ENCODE measurements at regions not wholly inside any gene's neighbourhood (a gene's known extent, or its start where the extent isn't known, plus 50 kb on each side); places are given as distances from the start of the nearest gene placed in this dataset.

DNA sequence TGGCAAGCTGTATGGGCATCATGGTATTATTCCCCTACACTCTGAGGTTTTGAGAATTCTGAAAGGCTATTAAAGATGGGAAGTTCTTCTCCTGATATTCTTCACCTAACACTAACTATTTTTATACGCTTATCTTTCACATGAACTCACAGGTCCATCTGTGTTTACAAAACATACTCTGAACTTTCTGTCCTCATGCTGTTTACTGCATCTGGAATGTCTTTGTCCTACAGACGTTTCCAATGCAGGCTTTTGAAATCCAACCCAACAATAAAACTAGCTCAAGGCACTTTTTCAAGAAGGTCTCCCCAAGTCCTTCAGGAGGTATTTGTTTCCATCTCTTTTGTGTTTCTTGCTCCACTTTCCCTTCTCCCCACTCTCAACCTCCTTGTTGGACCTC lies 60.5 kb upstream of the MLIP start:
- in situ Hi-C loops (cut with HindIII; ENCODE audit: low pct_ligation_motif_present, low sequenced_read_pairs) = no loop called here
- TF ChIP-seq, protein P1, sequence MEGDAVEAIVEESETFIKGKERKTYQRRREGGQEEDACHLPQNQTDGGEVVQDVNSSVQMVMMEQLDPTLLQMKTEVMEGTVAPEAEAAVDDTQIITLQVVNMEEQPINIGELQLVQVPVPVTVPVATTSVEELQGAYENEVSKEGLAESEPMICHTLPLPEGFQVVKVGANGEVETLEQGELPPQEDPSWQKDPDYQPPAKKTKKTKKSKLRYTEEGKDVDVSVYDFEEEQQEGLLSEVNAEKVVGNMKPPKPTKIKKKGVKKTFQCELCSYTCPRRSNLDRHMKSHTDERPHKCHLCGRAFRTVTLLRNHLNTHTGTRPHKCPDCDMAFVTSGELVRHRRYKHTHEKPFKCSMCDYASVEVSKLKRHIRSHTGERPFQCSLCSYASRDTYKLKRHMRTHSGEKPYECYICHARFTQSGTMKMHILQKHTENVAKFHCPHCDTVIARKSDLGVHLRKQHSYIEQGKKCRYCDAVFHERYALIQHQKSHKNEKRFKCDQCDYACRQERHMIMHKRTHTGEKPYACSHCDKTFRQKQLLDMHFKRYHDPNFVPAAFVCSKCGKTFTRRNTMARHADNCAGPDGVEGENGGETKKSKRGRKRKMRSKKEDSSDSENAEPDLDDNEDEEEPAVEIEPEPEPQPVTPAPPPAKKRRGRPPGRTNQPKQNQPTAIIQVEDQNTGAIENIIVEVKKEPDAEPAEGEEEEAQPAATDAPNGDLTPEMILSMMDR (IDR thresholded peaks at IDR 0.05; ENCODE audit: low read depth, low read length, missing control alignments) = no peak
- H3K27ac ChIP-seq = no peak overlapping the region
- H3K36me3 ChIP-seq (replicated peaks) = no peaks in the 10 kb centered on the region
- DNase-seq = no peak
- H3K27me3 ChIP-seq (replicated peaks) = no peaks in the 10 kb centered on the region
- no peak overlapping the region for H3K4me3 ChIP-seq (ENCODE audit: low read depth, low read length)

DNA sequence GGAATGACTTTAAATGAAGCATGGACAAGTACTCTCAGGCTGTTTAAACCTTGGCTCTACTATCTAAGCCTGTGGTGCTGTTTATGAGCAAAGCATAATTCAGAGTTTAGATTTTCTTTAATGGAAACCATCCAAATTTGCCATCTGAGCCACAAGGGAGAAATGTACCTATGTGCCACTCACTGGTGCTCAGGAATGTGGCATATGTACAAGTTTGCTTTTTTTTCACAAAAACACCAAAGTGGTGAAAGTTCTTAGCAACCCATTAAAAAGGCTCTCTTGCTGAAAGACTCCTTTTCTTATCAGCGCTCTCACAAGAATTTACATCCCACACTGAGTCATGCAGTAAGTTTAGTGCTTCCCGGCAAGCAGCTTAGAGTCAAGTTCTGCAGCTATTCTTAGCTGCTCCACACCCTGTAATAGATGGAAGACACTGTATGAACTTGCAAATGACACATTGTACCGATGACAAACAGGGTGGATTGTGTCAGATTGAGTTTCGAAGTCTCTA lies 57.3 kb upstream of the MLIP start:
- Histone ChIP-seq H3K27ac (peak overlapping the region; percentile 46), H3K4me3 (ENCODE audit: low read depth, low read length) (no peak overlapping the region), H3K36me3 (replicated peaks) (no peaks in the 10 kb centered on the region), H3K27me3 (replicated peaks) (no peaks in the 10 kb centered on the region)
- TF ChIP-seq, protein P1 (IDR thresholded peaks at IDR 0.05; ENCODE audit: low read depth, low read length, missing control alignments) = no peak
- DNase-seq = peak; percentile 90
- in situ Hi-C loops (cut with HindIII; ENCODE audit: low pct_ligation_motif_present, low sequenced_read_pairs) = no loop called here

DNA sequence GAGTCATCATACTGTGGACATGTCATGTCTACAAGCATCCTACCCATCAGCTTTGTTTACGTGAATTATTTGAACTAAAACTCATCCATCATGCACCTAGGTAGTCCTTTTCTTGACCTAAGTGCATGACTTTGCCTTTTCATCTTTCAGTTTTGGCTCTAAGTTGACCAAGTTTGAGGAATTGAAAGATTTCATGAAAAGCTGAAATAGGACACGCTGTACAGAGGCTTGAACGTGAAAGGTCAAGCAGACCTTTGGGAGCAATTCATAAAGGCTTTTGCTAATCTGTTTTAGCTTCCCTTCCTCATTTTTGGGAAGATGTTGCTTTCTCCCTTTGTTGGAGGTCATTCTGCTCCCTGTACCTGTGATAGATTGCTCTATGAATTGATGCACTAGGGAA lies 55.1 kb upstream of the MLIP start:
- no peaks in the 10 kb centered on the region for H3K36me3 ChIP-seq (replicated peaks)
- in situ Hi-C loops (cut with HindIII; ENCODE audit: low pct_ligation_motif_present, low sequenced_read_pairs) = no loop called here
- H3K27me3 ChIP-seq (replicated peaks) = no peaks in the 10 kb centered on the region
- no peak overlapping the region for H3K27ac ChIP-seq
- no peak for DNase-seq
- H3K4me3 ChIP-seq (ENCODE audit: low read depth, low read length) = no peak overlapping the region
- TF ChIP-seq, protein P1 (IDR thresholded peaks at IDR 0.05; ENCODE audit: low read depth, low read length, missing control alignments) = no peak

DNA sequence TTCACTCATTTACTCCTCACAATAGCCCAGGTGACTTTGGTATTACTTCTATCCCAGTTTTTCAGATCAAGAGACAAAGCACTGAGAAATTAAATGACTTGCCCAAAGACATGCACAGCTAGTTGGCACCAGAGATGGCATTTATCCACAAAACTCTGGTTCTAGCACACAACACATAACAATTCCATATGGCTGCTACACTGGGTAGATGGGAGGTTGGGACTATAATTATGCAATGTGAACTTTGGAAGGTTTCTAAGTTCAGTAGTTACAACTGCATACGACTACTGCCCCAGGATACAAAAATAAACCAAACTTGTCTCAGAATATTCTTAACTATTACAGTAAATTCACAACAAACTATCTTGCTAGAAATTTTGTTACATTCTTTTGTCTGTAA lies 54.2 kb upstream of the MLIP start:
- no peaks in the 10 kb centered on the region for H3K36me3 ChIP-seq (replicated peaks)
- DNase-seq = no peak
- TF ChIP-seq, protein P1 (IDR thresholded peaks at IDR 0.05; ENCODE audit: low read depth, low read length, missing control alignments) = no peak

DNA sequence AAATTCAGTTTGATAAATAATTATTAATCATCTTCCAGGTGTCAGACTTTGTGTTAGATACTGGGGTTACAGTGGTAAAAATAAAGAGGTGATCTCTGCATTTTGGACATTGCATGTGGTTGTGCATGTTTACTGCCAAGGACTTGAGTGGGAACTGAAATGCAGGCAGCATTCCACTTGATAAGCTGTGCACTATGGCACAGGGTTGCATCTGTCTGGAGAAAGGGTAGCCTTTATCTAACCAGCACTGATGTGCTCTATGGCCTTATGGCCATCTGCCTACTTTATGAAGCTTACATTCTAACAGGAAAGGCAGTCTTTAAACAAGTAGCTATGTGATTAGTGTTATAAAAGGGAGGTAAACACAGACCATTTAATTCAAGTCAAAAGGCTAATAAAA lies 53.0 kb upstream of the MLIP start:
- Histone ChIP-seq H3K4me3 (ENCODE audit: low read depth, low read length) (no peak overlapping the region), H3K27me3 (replicated peaks) (no peaks in the 10 kb centered on the region), H3K36me3 (replicated peaks) (no peaks in the 10 kb centered on the region), H3K27ac (no peak overlapping the region)
- in situ Hi-C loops (cut with HindIII; ENCODE audit: low pct_ligation_motif_present, low sequenced_read_pairs) = no loop called here
- TF ChIP-seq, protein P1 (IDR thresholded peaks at IDR 0.05; ENCODE audit: low read depth, low read length, missing control alignments) = no peak
- DNase-seq = no peak

More for the DNA sequence above, 54.2 kb upstream of the MLIP start:
- Histone ChIP-seq H3K4me3 (ENCODE audit: low read depth, low read length) (no peak overlapping the region), H3K27me3 (replicated peaks) (no peaks in the 10 kb centered on the region), H3K27ac (no peak overlapping the region)
- in situ Hi-C loops (cut with HindIII; ENCODE audit: low pct_ligation_motif_present, low sequenced_read_pairs) = no loop called here

DNA sequence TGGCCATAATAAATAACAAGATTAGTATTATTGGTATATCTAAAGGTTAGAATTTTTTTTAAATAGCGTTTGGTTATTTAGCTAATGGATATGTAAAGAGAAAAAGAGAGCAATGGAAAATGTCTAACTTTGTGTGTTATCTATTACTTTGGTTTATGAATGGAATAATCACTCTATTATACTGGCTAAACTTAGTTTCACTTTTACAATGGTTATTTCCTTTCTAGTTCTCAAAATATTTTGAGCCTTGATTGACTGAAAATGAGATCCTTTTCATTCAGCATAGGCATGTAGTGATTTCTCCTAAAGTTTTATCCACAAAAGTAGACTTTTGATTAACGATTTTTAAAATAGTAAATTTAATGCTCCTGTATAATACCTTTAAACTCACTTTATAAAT lies 51.6 kb upstream of the MLIP start:
- no peak overlapping the region for H3K4me3 ChIP-seq (ENCODE audit: low read depth, low read length)
- no peaks in the 10 kb centered on the region for H3K27me3 ChIP-seq (replicated peaks)
- in situ Hi-C loops (cut with HindIII; ENCODE audit: low pct_ligation_motif_present, low sequenced_read_pairs) = no loop called here
- TF ChIP-seq, protein P1 (IDR thresholded peaks at IDR 0.05; ENCODE audit: low read depth, low read length, missing control alignments) = no peak
- H3K36me3 ChIP-seq (replicated peaks) = no peaks in the 10 kb centered on the region
- H3K27ac ChIP-seq = peak overlapping the region; percentile 26
- DNase-seq = no peak
